Endodermal cell (in vitro differentiated cells): ENCODE measurements at regions not wholly inside any gene's neighbourhood (a gene's known extent, or its start where the extent isn't known, plus 50 kb on each side); places are given as distances from the start of the nearest gene placed in this dataset.
A peak's percentile ranks its signal among the peaks of the same experiment; 100 is the strongest.

ENCODE experiments used
- DNase-seq: peaks from one replicate; pipeline ENCODE4 v3.0.0-alpha.2; 2017
- H3K27ac ChIP-seq: 2 replicates; pipeline ENCODE4 v1.5.1; 2013; ENCODE audit warnings: mild to moderate bottlenecking, low read depth, low read length, moderate library complexity
- H3K27me3 ChIP-seq: 2 replicates; pipeline ENCODE4 v1.6.1; 2013; ENCODE audit warnings: mild to moderate bottlenecking, low read length, moderate library complexity; ENCODE audit not compliant: insufficient read depth, control insufficient read depth, poor library complexity, severe bottlenecking
- H3K36me3 ChIP-seq: 2 replicates; pipeline ENCODE4 v1.7.0; 2013; ENCODE audit warnings: mild to moderate bottlenecking, low read length, moderate library complexity; ENCODE audit not compliant: control insufficient read depth, insufficient read depth
- H3K4me1 ChIP-seq: one replicate; pipeline ENCODE4 v1.7.0; 2013; ENCODE audit warnings: low read length; ENCODE audit not compliant: control insufficient read depth, insufficient read depth
- H3K4me3 ChIP-seq: 2 replicates; pipeline ENCODE4 v1.5.1; 2013; ENCODE audit warnings: mild to moderate bottlenecking, low read length, moderate library complexity
- H3K9ac ChIP-seq: 2 replicates; pipeline ENCODE4 v1.6.1; 2013; ENCODE audit warnings: mild to moderate bottlenecking, low read length, moderate library complexity; ENCODE audit not compliant: poor library complexity, severe bottlenecking; ENCODE audit errors: extremely low read depth
- H3K9me3 ChIP-seq: 2 replicates; pipeline ENCODE4 v1.6.1; 2013; ENCODE audit warnings: mild to moderate bottlenecking, low read length, moderate library complexity; ENCODE audit not compliant: control insufficient read depth
- H3K27ac Mint-ChIP-seq: 2 replicates; pipeline ENCODE4 v1.8.0; 2020; ENCODE audit warnings: mixed read lengths
- H3K27me3 Mint-ChIP-seq: 2 replicates; pipeline ENCODE4 v1.8.0; 2021; ENCODE audit warnings: mild to moderate bottlenecking, mixed read lengths; ENCODE audit not compliant: insufficient read depth
- H3K36me3 Mint-ChIP-seq: 2 replicates; pipeline ENCODE4 v1.8.0; 2020; ENCODE audit warnings: low read depth, mixed read lengths
- H3K4me1 Mint-ChIP-seq: 2 replicates; pipeline ENCODE4 v1.8.0; 2020; ENCODE audit warnings: mixed read lengths
- H3K4me3 Mint-ChIP-seq: 2 replicates; pipeline ENCODE4 v1.8.0; 2020; ENCODE audit warnings: mild to moderate bottlenecking, moderate library complexity, mixed read lengths
- H3K9me3 Mint-ChIP-seq: 2 replicates; pipeline ENCODE4 v1.8.0; 2020; ENCODE audit warnings: mild to moderate bottlenecking, mixed read lengths
- WGBS, 2 experiments: methylation state at CpG; one replicate each; pipeline versions ENCODE4 v1.1.5 to v1.1.7; 2013; ENCODE audit warnings: missing lambda C conversion rate in 2 of 2, mixed read lengths in 1 of 2; ENCODE audit not compliant: insufficient coverage in 1 of 2, insufficient read length in 1 of 2; 5-methylcytosine and 5-hydroxymethylcytosine counted together
- TF ChIP-seq, protein P1 (sequence below): fragments of 200-600 bp; sonication (generic); conservative IDR thresholded peaks from 2 replicates; pipeline ENCODE4 v1.5.0; 2021; ENCODE audit warnings: antibody characterized with exemption, mild to moderate bottlenecking

DNA sequence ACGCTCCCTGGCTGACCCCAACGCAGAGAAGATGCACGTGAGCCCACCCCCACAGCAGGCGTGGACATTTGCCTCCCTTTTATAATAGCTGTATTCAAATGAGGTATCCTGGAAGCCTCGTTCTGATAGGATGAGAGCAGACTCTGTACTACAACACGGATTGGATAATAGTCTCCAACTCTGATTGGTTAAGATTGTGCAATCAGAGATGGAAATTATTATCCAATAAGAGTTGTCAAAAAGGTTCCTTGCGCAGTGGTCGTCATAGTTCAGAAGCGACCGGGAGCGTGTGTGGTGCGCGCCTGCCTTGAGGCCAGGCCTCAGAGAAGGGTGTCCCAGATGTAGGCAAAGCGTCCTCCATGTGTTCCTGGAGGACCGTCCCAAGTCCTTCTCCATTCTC lies 104.6 kb downstream of the USP22 start:
- H3K36me3 ChIP-seq = no peaks in the 10 kb centered on the region
- H3K9me3 Mint-ChIP-seq = no peaks in the 10 kb centered on the region
- H3K4me1 ChIP-seq = no peaks in the 10 kb centered on the region
- H3K27me3 Mint-ChIP-seq = no peaks in the 10 kb centered on the region
- H3K9me3 ChIP-seq = no peaks in the 10 kb centered on the region
- H3K9ac ChIP-seq = no peak overlapping the region
- 93 to 94% methylated on average over 8 to 15 of the region's 15 CpGs for WGBS, 2 experiments
- no peak for DNase-seq
- H3K4me1 Mint-ChIP-seq = no peaks in the 10 kb centered on the region
- H3K36me3 Mint-ChIP-seq = no peaks in the 10 kb centered on the region
- H3K27ac Mint-ChIP-seq = no peak overlapping the region
- no peak overlapping the region for H3K4me3 Mint-ChIP-seq
- TF ChIP-seq, protein P1, sequence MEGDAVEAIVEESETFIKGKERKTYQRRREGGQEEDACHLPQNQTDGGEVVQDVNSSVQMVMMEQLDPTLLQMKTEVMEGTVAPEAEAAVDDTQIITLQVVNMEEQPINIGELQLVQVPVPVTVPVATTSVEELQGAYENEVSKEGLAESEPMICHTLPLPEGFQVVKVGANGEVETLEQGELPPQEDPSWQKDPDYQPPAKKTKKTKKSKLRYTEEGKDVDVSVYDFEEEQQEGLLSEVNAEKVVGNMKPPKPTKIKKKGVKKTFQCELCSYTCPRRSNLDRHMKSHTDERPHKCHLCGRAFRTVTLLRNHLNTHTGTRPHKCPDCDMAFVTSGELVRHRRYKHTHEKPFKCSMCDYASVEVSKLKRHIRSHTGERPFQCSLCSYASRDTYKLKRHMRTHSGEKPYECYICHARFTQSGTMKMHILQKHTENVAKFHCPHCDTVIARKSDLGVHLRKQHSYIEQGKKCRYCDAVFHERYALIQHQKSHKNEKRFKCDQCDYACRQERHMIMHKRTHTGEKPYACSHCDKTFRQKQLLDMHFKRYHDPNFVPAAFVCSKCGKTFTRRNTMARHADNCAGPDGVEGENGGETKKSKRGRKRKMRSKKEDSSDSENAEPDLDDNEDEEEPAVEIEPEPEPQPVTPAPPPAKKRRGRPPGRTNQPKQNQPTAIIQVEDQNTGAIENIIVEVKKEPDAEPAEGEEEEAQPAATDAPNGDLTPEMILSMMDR = no peak
- no peaks in the 10 kb centered on the region for H3K27me3 ChIP-seq
- no peak overlapping the region for H3K4me3 ChIP-seq
- H3K27ac ChIP-seq = no peak overlapping the region

DNA sequence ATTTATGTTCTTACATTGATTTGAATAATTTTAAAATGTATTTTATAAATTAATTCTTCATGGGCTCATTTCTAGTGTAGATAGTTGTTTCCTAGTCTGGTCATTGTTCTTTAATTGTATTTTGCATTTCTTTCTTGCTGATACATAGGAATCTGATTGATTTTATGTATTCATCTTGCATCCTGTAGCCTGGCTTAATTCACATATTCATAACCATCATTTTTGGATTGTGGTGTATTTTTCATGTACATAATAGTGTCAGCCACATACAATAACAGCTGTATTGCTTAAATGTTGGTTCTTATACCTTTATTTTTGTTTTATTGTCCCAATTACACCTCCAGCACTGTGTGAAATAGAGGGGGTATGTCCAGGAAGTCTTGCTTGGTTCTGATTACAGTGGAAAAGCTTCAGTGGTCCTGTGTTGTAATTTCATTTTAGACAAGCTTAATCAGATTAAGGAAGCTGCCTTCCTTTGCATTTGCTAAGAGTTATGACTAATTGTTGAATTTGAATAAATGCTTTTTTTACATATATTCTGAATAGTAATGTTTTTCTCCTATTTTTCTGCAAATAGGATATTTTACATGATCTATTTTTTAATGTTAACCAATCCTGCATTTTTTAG lies 103.7 kb downstream of the USP22 start:
- H3K4me1 ChIP-seq = no peaks in the 10 kb centered on the region
- no peak overlapping the region for H3K9ac ChIP-seq
- H3K4me3 ChIP-seq = no peak overlapping the region
- no peak for DNase-seq
- no peaks in the 10 kb centered on the region for H3K36me3 Mint-ChIP-seq
- peaks cover 6% of the 10 kb centered on the region for H3K4me1 Mint-ChIP-seq
- no peaks in the 10 kb centered on the region for H3K36me3 ChIP-seq
- H3K27ac Mint-ChIP-seq = no peak overlapping the region
- H3K27me3 ChIP-seq = no peaks in the 10 kb centered on the region
- TF ChIP-seq, protein P1 = no peak
- no peaks in the 10 kb centered on the region for H3K27me3 Mint-ChIP-seq
- no peak overlapping the region for H3K27ac ChIP-seq
- H3K4me3 Mint-ChIP-seq = no peak overlapping the region
- no peaks in the 10 kb centered on the region for H3K9me3 Mint-ChIP-seq
- no peaks in the 10 kb centered on the region for H3K9me3 ChIP-seq

DNA sequence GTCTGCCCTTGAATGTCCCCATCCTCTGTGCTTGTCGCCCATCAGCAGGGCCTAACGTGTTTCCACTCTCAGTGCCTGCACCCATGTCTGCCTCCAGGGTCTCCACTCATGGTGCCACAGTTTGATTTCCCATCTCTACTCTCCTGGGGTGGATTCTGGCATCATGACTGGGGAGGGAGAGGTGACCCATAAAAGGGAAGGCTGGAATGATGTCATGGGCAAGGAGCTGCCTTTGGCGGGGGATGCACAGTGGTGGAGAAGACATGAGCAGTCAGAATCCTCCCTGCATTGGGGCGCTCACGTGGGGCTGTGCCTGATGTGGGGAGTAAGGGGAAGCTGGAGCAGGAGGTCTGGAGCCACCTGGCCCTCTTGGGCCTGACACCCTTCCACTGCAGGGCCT lies 100.9 kb downstream of the USP22 start:
- no peaks in the 10 kb centered on the region for H3K36me3 Mint-ChIP-seq
- H3K9me3 Mint-ChIP-seq = no peaks in the 10 kb centered on the region
- TF ChIP-seq, protein P1 = no peak
- WGBS, 2 experiments = 87 to 90% methylated on average over 2 to 5 of the region's 5 CpGs
- Histone ChIP-seq H3K9ac (no peak overlapping the region), H3K36me3 (no peaks in the 10 kb centered on the region), H3K9me3 (no peaks in the 10 kb centered on the region), H3K4me3 (no peak overlapping the region), H3K27ac (no peak overlapping the region), H3K27me3 (no peaks in the 10 kb centered on the region), H3K4me1 (no peaks in the 10 kb centered on the region)
- H3K4me1 Mint-ChIP-seq = peaks cover 11% of the 10 kb centered on the region
- H3K27ac Mint-ChIP-seq = peak overlapping the region; percentile 7
- DNase-seq = no peak
- no peaks in the 10 kb centered on the region for H3K27me3 Mint-ChIP-seq
- H3K4me3 Mint-ChIP-seq = no peak overlapping the region
